HepG2 (cell line): ENCODE measurements at regions not wholly inside any gene's neighbourhood (a gene's known extent, or its start where the extent isn't known, plus 50 kb on each side); places are given as distances from the start of the nearest gene placed in this dataset.

Experiments used
- ATAC-seq: fragments of 200-7000 bp; cut with Tn5 transposase; 3 replicates; pipeline ENCODE4 v1.9.1; 2020; ENCODE audit warnings: mild to moderate bottlenecking, moderate library complexity
- BruUV-seq: library from RNA; stranded (reverse); fragments of 400-500 nt; replicated peaks from 2 replicates; lab custom pipeline; 2021; lab: Mats Ljungman, UMichigan
- CTCF ChIA-PET: fragments of 300-600 bp; formaldehyde crosslinking; extraction: SDS; loops from one replicate; lab custom pipeline; 2021; ENCODE audit warnings: low total read pairs, inconsistent platforms, low intra/inter-chr PET ratio; lab: Yijun Ruan, JAX
- POLR2A ChIA-PET: fragments of 350-600 bp; sonication (Branson Sonifier 250); formaldehyde crosslinking; loops from one replicate; lab custom pipeline; 2020; ENCODE audit warnings: antibody characterized with exemption, inconsistent platforms; lab: Yijun Ruan, JAX
- DNase-seq: peaks from one replicate; pipeline ENCODE4 v3.0.0-alpha.2; 2015; ENCODE audit warnings: low spot score
- FAIRE-seq: peaks from 3 replicates; lab custom pipeline; 2011; peaks lifted over from hg19 to GRCh38; lab: Jason Lieb, UNC
- H2AFZ ChIP-seq: one replicate; pipeline ENCODE4 v1.6.1; 2011; ENCODE audit warnings: low read length, inconsistent platforms
- H3K27ac ChIP-seq: fragments of 300-600 bp; 3 replicates; pipeline ENCODE4 v1.8.0; 2011; ENCODE audit warnings: mixed run types, mild to moderate bottlenecking, mixed read lengths, low read length, inconsistent platforms; ENCODE audit not compliant: insufficient read depth; ENCODE audit errors: extremely low read length
- H3K27me3 ChIP-seq, 2 experiments: fragments of 200-600 bp in 1 of 2; 2 replicates in 1 of 2; 3 replicates in 1 of 2; pipeline versions ENCODE4 v1.6.0 to v1.8.0; 2011; ENCODE audit warnings: low read length in 2 of 2, mild to moderate bottlenecking in 2 of 2, moderate library complexity in 2 of 2, inconsistent platforms in 1 of 2; ENCODE audit not compliant: insufficient read depth in 2 of 2, control insufficient read depth in 1 of 2
- H3K36me3 ChIP-seq, 2 experiments: fragments of 200-600 bp in 1 of 2; replicated peaks in 1 of 2; 2 replicates in 1 of 2; 3 replicates in 1 of 2; pipeline versions ENCODE4 v1.5.1 to v1.8.0; 2011; ENCODE audit warnings: low read length in 2 of 2, inconsistent platforms in 1 of 2; ENCODE audit not compliant: insufficient read depth in 2 of 2, control insufficient read depth in 1 of 2
- H3K4me1 ChIP-seq: 2 replicates; pipeline ENCODE4 v1.5.1; 2012; ENCODE audit warnings: low read length, inconsistent platforms; ENCODE audit not compliant: insufficient read depth
- H3K4me2 ChIP-seq: 2 replicates; pipeline ENCODE4 v1.6.0; 2011; ENCODE audit warnings: low read depth, low read length, inconsistent platforms
- H3K4me3 ChIP-seq, 3 experiments: fragments of 200-600 bp in 1 of 3; sonication (generic), shearing (Covaris generic) in 1 of 3; replicated peaks in 1 of 3; 2 replicates each; pipeline ENCODE4 v1.5.1; 2011 to 2016; ENCODE audit warnings: low read length in 3 of 3, inconsistent platforms in 2 of 3, low read depth in 2 of 3, mild to moderate bottlenecking in 2 of 3, control low read depth in 1 of 3, mixed read lengths in 1 of 3; ENCODE audit not compliant: insufficient read depth in 1 of 3
- H3K79me2 ChIP-seq: one replicate; pipeline ENCODE4 v1.6.1; 2011; ENCODE audit warnings: low read length, inconsistent platforms; ENCODE audit not compliant: insufficient read depth
- H3K9ac ChIP-seq: 2 replicates; pipeline ENCODE4 v1.6.0; 2011; ENCODE audit warnings: mild to moderate bottlenecking, low read depth, low read length, inconsistent platforms; ENCODE audit not compliant: insufficient read depth
- H3K9me3 ChIP-seq: 2 replicates; pipeline ENCODE4 v1.5.1; 2012; ENCODE audit warnings: mild to moderate bottlenecking, low read length
- H4K20me1 ChIP-seq: 2 replicates; pipeline ENCODE4 v1.6.0; 2011; ENCODE audit warnings: inconsistent platforms, mild to moderate bottlenecking, low read length, moderate library complexity; ENCODE audit not compliant: insufficient read depth
- SRY ChIP-seq: sonication (generic); formaldehyde crosslinking; IDR thresholded peaks from 2 replicates; pipeline ENCODE4 v1.8.0; 2022; ENCODE audit warnings: mild to moderate bottlenecking, missing genetic modification reagents
- U2AF1 ChIP-seq: fragments of 200-400 bp; formaldehyde crosslinking; optimal IDR thresholded peaks from 2 replicates; pipeline ENCODE3; 2017; ENCODE audit warnings: mild to moderate bottlenecking, low read depth, low read length
- ZBTB20 ChIP-seq: sonication (generic); formaldehyde crosslinking; IDR thresholded peaks from 2 replicates; pipeline ENCODE4 v1.8.1; 2023; ENCODE audit warnings: missing genetic modification reagents, low read depth, mild to moderate bottlenecking, borderline replicate concordance
- ZNF160 ChIP-seq: sonication (generic); formaldehyde crosslinking; IDR thresholded peaks from 2 replicates; pipeline ENCODE4 v1.8.0; 2022; ENCODE audit warnings: mild to moderate bottlenecking, inconsistent platforms, missing genetic modification reagents
- ZNF383 ChIP-seq: sonication (generic); formaldehyde crosslinking; IDR thresholded peaks from 2 replicates; pipeline ENCODE4 v1.4.0; 2020; ENCODE audit warnings: missing genetic modification reagents, mild to moderate bottlenecking, borderline replicate concordance
- ZNF446 ChIP-seq: sonication (generic); formaldehyde crosslinking; IDR thresholded peaks from 2 replicates; pipeline ENCODE4 v1.5.0; 2020; ENCODE audit warnings: mild to moderate bottlenecking, missing genetic modification reagents
- ZNF614 ChIP-seq: IDR thresholded peaks from 2 replicates; pipeline ENCODE4 v1.6.1; 2018; ENCODE audit warnings: missing biosample characterization, missing genetic modification reagents, inconsistent platforms, borderline replicate concordance
- ZNF883 ChIP-seq: sonication (generic); formaldehyde crosslinking; IDR thresholded peaks from 2 replicates; pipeline ENCODE4 v1.5.1; 2020; ENCODE audit warnings: mild to moderate bottlenecking, missing genetic modification reagents; ENCODE audit errors: not compliant biosample characterization
- WGBS: methylation state at CpG from one replicate; pipeline ENCODE4 v1.1.6; 2017; ENCODE audit warnings: low lambda C conversion rate; 5-methylcytosine and 5-hydroxymethylcytosine counted together
- in situ Hi-C: cut with HindIII; loops from 2 replicates; pipeline ENCODE4 v1.10.0; 2017; ENCODE audit warnings: low pct_unique_long_range_greater_than_20kb; ENCODE audit not compliant: extremely low pct_ligation_motif_present
- intact Hi-C: fragments of 100-400 bp; cut with micrococcal nuclease; formaldehyde crosslinking; loops from one replicate; pipeline ENCODE4 v1.10.0; 2022; ENCODE audit not compliant: unreplicated experiment
- TF ChIP-seq, protein P1 (sequence below): sonication (generic); formaldehyde crosslinking; IDR thresholded peaks from 2 replicates; pipeline ENCODE4 v1.4.0; 2020; ENCODE audit warnings: missing genetic modification reagents
- TF ChIP-seq, protein P2 (sequence below): sonication (generic); formaldehyde crosslinking; IDR thresholded peaks from 2 replicates; pipeline ENCODE4 v1.5.1; 2020; ENCODE audit warnings: mild to moderate bottlenecking, missing genetic modification reagents, moderate library complexity
- TF ChIP-seq, protein P3 (sequence below): sonication (generic); formaldehyde crosslinking; IDR thresholded peaks from 2 replicates; pipeline ENCODE4 v1.9.0; 2021; ENCODE audit warnings: missing genetic modification reagents, borderline replicate concordance

DNA sequence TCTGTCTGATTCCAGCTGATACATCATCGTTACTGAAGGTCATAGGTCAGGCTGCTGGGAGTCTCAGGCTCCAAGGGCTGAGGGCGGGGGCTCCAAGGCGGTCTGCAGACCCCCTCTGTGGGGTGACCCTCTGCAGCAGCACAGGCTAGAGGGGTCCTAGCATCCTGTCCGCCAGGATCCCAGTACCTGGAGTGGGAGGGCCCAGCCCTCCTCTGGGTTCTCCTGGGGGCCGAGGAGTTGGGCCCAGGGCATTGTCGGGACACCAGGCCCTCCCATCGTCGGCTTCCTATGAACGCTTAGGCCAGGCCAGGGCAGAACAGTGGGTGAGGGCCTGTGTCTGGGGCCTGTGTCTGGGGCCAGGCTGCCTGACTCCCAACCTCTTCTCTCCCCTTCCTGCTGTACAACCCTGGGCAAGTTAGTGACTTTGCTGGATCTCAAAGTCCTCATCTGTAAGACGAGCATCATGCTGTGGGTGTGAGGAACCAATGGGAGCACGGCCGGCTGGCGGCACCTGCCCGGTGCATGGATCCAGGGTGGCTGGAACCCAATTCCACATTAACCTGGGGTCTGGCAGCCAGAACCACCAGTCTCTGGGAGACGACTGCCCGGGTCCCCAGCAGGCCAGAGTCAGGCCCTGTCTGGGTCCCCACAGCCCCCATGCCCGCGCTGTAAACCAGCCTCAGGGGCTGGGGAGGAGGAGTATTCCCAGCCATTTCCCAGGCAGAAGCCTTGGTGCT lies 56.2 kb upstream of the COL18A1 start:
- DNase-seq (no peak), FAIRE-seq (no peak), ATAC-seq (peak; percentile 25; the same call in 2 of the 3 replicates)
- no peak overlapping the region for H3K9ac ChIP-seq
- H3K9me3 ChIP-seq: no peaks in the 10 kb centered on the region
- H3K36me3 ChIP-seq: no peaks in the 10 kb centered on the region
- H4K20me1 ChIP-seq: no peaks in the 10 kb centered on the region
- no peak overlapping the region for H3K4me2 ChIP-seq
- no peaks in the 10 kb centered on the region for H3K79me2 ChIP-seq
- no peak overlapping the region for H2AFZ ChIP-seq
- no peaks in the 10 kb centered on the region for H3K27me3 ChIP-seq
- H3K4me3 ChIP-seq: no peak overlapping the region
- CTCF ChIA-PET: no interaction called here
- H3K27ac ChIP-seq: no peak overlapping the region
- POLR2A ChIA-PET: interaction anchor here (1.2 kb wide), 1 partner anchor 19 kb away, joined by 4 read pairs; no protein-coding TSS in a partner anchor
- TF ChIP-seq ZNF383 (CRISPR knock-in tag) (no peak), ZNF160 (CRISPR knock-in tag) (no peak), ZNF446 (CRISPR knock-in tag) (no peak), ZBTB20 (CRISPR knock-in tag) (no peak), ZNF614 (CRISPR knock-in tag) (0 out of 2 replicates have a peak, but pooled peaks have one; percentile 3), ZNF883 (CRISPR knock-in tag) (peak; percentile 11), U2AF1 (no peak), SRY (CRISPR knock-in tag) (no peak)
- TF ChIP-seq, protein P1, sequence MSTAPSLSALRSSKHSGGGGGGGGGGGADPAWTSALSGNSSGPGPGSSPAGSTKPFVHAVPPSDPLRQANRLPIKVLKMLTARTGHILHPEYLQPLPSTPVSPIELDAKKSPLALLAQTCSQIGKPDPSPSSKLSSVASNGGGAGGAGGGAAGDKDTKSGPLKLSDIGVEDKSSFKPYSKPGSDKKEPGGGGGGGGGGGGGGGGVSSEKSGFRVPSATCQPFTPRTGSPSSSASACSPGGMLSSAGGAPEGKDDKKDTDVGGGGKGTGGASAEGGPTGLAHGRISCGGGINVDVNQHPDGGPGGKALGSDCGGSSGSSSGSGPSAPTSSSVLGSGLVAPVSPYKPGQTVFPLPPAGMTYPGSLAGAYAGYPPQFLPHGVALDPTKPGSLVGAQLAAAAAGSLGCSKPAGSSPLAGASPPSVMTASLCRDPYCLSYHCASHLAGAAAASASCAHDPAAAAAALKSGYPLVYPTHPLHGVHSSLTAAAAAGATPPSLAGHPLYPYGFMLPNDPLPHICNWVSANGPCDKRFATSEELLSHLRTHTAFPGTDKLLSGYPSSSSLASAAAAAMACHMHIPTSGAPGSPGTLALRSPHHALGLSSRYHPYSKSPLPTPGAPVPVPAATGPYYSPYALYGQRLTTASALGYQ: no peak
- TF ChIP-seq, protein P2, sequence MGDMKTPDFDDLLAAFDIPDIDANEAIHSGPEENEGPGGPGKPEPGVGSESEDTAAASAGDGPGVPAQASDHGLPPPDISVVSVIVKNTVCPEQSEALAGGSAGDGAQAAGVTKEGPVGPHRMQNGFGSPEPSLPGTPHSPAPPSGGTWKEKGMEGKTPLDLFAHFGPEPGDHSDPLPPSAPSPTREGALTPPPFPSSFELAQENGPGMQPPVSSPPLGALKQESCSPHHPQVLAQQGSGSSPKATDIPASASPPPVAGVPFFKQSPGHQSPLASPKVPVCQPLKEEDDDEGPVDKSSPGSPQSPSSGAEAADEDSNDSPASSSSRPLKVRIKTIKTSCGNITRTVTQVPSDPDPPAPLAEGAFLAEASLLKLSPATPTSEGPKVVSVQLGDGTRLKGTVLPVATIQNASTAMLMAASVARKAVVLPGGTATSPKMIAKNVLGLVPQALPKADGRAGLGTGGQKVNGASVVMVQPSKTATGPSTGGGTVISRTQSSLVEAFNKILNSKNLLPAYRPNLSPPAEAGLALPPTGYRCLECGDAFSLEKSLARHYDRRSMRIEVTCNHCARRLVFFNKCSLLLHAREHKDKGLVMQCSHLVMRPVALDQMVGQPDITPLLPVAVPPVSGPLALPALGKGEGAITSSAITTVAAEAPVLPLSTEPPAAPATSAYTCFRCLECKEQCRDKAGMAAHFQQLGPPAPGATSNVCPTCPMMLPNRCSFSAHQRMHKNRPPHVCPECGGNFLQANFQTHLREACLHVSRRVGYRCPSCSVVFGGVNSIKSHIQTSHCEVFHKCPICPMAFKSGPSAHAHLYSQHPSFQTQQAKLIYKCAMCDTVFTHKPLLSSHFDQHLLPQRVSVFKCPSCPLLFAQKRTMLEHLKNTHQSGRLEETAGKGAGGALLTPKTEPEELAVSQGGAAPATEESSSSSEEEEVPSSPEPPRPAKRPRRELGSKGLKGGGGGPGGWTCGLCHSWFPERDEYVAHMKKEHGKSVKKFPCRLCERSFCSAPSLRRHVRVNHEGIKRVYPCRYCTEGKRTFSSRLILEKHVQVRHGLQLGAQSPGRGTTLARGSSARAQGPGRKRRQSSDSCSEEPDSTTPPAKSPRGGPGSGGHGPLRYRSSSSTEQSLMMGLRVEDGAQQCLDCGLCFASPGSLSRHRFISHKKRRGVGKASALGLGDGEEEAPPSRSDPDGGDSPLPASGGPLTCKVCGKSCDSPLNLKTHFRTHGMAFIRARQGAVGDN (CRISPR knock-in tag): peak; percentile 26; the same call in 1 of the 2 replicates
- TF ChIP-seq, protein P3, sequence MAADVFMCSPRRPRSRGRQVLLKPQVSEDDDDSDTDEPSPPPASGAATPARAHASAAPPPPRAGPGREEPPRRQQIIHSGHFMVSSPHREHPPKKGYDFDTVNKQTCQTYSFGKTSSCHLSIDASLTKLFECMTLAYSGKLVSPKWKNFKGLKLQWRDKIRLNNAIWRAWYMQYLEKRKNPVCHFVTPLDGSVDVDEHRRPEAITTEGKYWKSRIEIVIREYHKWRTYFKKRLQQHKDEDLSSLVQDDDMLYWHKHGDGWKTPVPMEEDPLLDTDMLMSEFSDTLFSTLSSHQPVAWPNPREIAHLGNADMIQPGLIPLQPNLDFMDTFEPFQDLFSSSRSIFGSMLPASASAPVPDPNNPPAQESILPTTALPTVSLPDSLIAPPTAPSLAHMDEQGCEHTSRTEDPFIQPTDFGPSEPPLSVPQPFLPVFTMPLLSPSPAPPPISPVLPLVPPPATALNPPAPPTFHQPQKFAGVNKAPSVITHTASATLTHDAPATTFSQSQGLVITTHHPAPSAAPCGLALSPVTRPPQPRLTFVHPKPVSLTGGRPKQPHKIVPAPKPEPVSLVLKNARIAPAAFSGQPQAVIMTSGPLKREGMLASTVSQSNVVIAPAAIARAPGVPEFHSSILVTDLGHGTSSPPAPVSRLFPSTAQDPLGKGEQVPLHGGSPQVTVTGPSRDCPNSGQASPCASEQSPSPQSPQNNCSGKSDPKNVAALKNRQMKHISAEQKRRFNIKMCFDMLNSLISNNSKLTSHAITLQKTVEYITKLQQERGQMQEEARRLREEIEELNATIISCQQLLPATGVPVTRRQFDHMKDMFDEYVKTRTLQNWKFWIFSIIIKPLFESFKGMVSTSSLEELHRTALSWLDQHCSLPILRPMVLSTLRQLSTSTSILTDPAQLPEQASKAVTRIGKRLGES (CRISPR knock-in tag): no peak
- no TSS peak for BruUV-seq
- intact Hi-C loops (no loop called here), in situ Hi-C loops (no loop called here)
- WGBS: 75% methylated on average over 6 of the region's 18 CpGs
- H3K4me1 ChIP-seq: peaks cover 40% of the 10 kb centered on the region
